Stimulated activated CD8-positive, alpha-beta memory T cell treated with anti-CD3 and anti-CD28 coated beads, Interleukin-15, amount 100 ng/mL, for 4 hours (primary cell): ENCODE measurements at regions not wholly inside any gene's neighbourhood (a gene's known extent, or its start where the extent isn't known, plus 50 kb on each side); places are given as distances from the start of the nearest gene placed in this dataset.

Source experiments
- DNase-seq, 2 donors: peaks; one replicate each; pipeline ENCODE4 v3.0.0-alpha.2; 2020; ENCODE audit warnings: low read depth in 2 of 2

GRCh38 chr12:98274430-98275130, 240.8 kb upstream of the TMPO start:
- no peak for DNase-seq

- DNase-seq = no peak
Measured at GRCh38 chr12:98275131-98275475, 240.3 kb upstream of the TMPO start.

- no peak for DNase-seq
Measured at GRCh38 chr12:98280152-98280551, 235.2 kb upstream of the TMPO start.

- DNase-seq = no peak
Measured at GRCh38 chr12:98280621-98281020, 234.8 kb upstream of the TMPO start.

GRCh38 chr12:98291828-98292227, 223.6 kb upstream of the TMPO start:
- DNase-seq = no peak

- no peak for DNase-seq
Measured at GRCh38 chr12:98294051-98294805, 221.2 kb upstream of the TMPO start.

GRCh38 chr12:98295681-98296080, 219.7 kb upstream of the TMPO start:
- DNase-seq = no peak

GRCh38 chr12:98296462-98297079, 218.8 kb upstream of the TMPO start:
- no peak for DNase-seq

GRCh38 chr12:98297538-98297937, 217.9 kb upstream of the TMPO start:
- no peak for DNase-seq

- DNase-seq = no peak
Measured at GRCh38 chr12:98308141-98308540, 207.2 kb upstream of the TMPO start.

GRCh38 chr12:98317939-98318899, 197.2 kb upstream of the TMPO start:
- no peak for DNase-seq

GRCh38 chr12:98319716-98320425, 195.5 kb upstream of the TMPO start:
- no peak for DNase-seq

- no peak for DNase-seq
Measured at GRCh38 chr12:98325003-98325402, 190.4 kb upstream of the TMPO start.

- no peak for DNase-seq
Measured at GRCh38 chr12:98328467-98328866, 186.9 kb upstream of the TMPO start.

- DNase-seq = no peak
Measured at GRCh38 chr12:98329589-98329988, 185.8 kb upstream of the TMPO start.

GRCh38 chr12:98332642-98333041, 182.7 kb upstream of the TMPO start:
- no peak for DNase-seq

- DNase-seq = no peak
Measured at GRCh38 chr12:98334768-98335167, 180.6 kb upstream of the TMPO start.

GRCh38 chr12:98341026-98341425, 174.4 kb upstream of the TMPO start:
- DNase-seq = no peak

- DNase-seq = no peak
Measured at GRCh38 chr12:98341732-98342131, 173.7 kb upstream of the TMPO start.

GRCh38 chr12:98343002-98343567, 172.3 kb upstream of the TMPO start:
- DNase-seq = no peak
